Body of pancreas (tissue), 4 donors: ENCODE measurements at regions not wholly inside any gene's neighbourhood (a gene's known extent, or its start where the extent isn't known, plus 50 kb on each side); places are given as distances from the start of the nearest gene placed in this dataset.
"Not testable (repeated sequence)": the region's sequence is repeated elsewhere in the genome, so short reads cannot be mapped to it uniquely, and the experiment has no call there.

Experiments
- ATAC-seq: fragments of 150-250 bp; one replicate; pipeline ENCODE4 v1.9.1; 2016
- DNase-seq, 4 donors: peaks; one replicate each; pipeline ENCODE4 v3.0.0-alpha.2; 2019
- H3K27ac ChIP-seq, 4 donors: fragments of 200-600 bp; sonication (generic); 1 replicate in 3 of 4; 2 replicates in 1 of 4; pipeline versions ENCODE4 v1.5.1 to v1.6.1; 2016 to 2019; ENCODE audit warnings: mild to moderate bottlenecking in 1 of 4, mixed read lengths in 1 of 4, moderate library complexity in 1 of 4
- H3K27me3 ChIP-seq, 2 donors: fragments of 200-600 bp; sonication (generic); one replicate each; pipeline ENCODE4 v1.6.0; 2016; ENCODE audit warnings: mild to moderate bottlenecking in 1 of 2
- H3K36me3 ChIP-seq, 2 donors: fragments of 200-600 bp; sonication (generic); replicated peaks in 1 of 2; 2 replicates each; pipeline ENCODE4 v1.5.1; 2016; ENCODE audit warnings: low read depth in 2 of 2; ENCODE audit not compliant: insufficient read depth in 1 of 2
- H3K4me1 ChIP-seq: fragments of 200-600 bp; sonication (generic); one replicate; pipeline ENCODE4 v1.6.0; 2016
- H3K4me3 ChIP-seq, 2 donors: fragments of 200-600 bp; sonication (generic); 1 replicate in 1 of 2; 2 replicates in 1 of 2; pipeline ENCODE4 v1.5.1; 2016 to 2019
- H3K9me3 ChIP-seq, 3 donors: fragments of 200-600 bp; sonication (generic); 1 replicate in 2 of 3; 2 replicates in 1 of 3; pipeline ENCODE4 v1.5.1; 2016
- POLR2A ChIP-seq, 3 donors: fragments of 450-650 bp; IDR thresholded peaks; one replicate each; pipeline ENCODE4 v1.6.1; 2016; ENCODE audit warnings: antibody characterized with exemption in 3 of 3, mild to moderate bottlenecking in 2 of 3
- WGBS, 2 donors: methylation state at CpG; one replicate each; pipeline ENCODE4 v1.1.5; 2017; 5-methylcytosine and 5-hydroxymethylcytosine counted together
- intact Hi-C: fragments of 100-400 bp; cut with DNase I; formaldehyde crosslinking; loops from one replicate; pipeline ENCODE4 v1.15.1; 2023
- TF ChIP-seq, protein P1 (sequence below), 7 experiments: fragments of 450-650 bp in 4 of 7; fragments of 200-600 bp in 3 of 7; sonication (generic) in 3 of 7; IDR thresholded peaks; one replicate each; pipeline ENCODE4 v1.5.1; 2016 to 2019; ENCODE audit warnings: antibody characterized with exemption in 7 of 7

DNA sequence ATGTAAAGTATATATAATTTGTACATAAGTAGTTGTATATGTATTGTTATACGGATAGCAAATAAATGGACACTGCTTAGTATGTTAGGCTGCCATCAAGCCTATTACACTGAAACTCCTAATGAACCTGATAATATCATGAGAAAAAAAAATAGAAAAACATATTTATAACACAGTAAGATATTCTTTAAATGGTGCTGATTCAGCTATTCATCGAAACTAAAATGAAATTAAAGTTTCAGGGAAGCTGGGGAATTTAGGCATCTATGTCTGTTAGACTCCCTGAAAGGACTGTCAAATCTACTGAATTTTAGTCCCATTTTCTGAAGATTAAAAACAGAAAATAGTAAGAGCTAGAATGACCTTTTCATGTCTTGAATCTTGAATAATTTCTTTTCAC is 647.1 kb upstream of the PABPC4L start:
- no peaks in the 10 kb centered on the region for H3K36me3 ChIP-seq
- H3K27ac ChIP-seq, result no peak overlapping the region
- DNase-seq, result no peak
- H3K9me3 ChIP-seq, result no peaks in the 10 kb centered on the region
- ATAC-seq, result no peak
- no peaks in the 10 kb centered on the region for H3K27me3 ChIP-seq
- no peak overlapping the region for H3K4me3 ChIP-seq
- intact Hi-C loops, result no loop called here
- H3K4me1 ChIP-seq, result no peaks in the 10 kb centered on the region
- TF ChIP-seq POLR2A (IDR thresholded peaks at IDR 0.05), result no peak
- TF ChIP-seq, protein P1, sequence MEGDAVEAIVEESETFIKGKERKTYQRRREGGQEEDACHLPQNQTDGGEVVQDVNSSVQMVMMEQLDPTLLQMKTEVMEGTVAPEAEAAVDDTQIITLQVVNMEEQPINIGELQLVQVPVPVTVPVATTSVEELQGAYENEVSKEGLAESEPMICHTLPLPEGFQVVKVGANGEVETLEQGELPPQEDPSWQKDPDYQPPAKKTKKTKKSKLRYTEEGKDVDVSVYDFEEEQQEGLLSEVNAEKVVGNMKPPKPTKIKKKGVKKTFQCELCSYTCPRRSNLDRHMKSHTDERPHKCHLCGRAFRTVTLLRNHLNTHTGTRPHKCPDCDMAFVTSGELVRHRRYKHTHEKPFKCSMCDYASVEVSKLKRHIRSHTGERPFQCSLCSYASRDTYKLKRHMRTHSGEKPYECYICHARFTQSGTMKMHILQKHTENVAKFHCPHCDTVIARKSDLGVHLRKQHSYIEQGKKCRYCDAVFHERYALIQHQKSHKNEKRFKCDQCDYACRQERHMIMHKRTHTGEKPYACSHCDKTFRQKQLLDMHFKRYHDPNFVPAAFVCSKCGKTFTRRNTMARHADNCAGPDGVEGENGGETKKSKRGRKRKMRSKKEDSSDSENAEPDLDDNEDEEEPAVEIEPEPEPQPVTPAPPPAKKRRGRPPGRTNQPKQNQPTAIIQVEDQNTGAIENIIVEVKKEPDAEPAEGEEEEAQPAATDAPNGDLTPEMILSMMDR (IDR thresholded peaks at IDR 0.05), result no peak
- WGBS, 2 donors, result 64 to 83% methylated on average over 2 of the region's 2 CpGs

DNA sequence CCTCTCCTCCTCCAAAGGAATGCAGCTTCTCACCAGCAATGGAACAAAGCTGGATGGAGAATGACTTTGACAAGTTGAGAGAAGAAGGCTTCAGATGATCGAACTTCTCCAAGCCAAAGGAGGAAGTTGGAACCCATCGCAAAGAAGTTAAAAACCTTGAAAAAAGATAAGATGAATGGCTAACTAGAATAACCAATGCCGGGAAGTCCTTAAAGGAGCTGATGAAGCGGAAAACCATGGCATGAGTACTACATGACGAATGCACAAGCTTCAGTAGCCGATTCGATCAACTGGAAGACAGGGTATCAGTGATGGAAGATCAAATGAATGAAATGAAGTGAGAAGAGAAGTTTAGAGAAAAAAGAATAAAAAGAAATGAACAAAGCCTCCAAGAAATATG is 629.2 kb upstream of the PABPC4L start:
- H3K27ac ChIP-seq, DNase-seq, H3K4me1 ChIP-seq, H3K36me3 ChIP-seq, ATAC-seq, H3K27me3 ChIP-seq, H3K4me3 ChIP-seq, intact Hi-C loops: not testable (repeated sequence)
- peaks cover 0 to 10% (median 0%) of the 10 kb centered on the region in 3 donors for H3K9me3 ChIP-seq
- WGBS, 2 donors, result 79 to 80% methylated on average over 7 of the region's 7 CpGs

DNA sequence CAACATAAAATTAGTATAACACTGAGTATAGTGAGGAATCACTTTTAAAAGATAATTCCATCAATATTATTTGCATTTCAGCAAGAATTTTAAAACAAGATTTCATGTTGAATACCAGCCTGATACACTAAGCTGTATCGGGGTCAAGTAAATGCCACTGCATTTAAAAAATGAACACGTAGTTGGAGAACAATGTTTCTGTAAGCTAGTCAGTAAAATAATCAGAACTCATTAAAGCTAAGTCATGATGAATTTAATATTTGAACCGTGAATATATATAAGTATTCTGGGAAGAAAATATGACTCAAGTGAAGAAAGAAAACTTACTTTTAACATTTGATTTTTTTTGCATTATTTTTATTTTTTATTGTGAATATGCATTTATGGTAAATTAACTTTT is 611.0 kb upstream of the PABPC4L start:
- H3K9me3 ChIP-seq, result peaks cover 0 to 6% (median 0%) of the 10 kb centered on the region in 3 donors
- intact Hi-C loops, result no loop called here
- H3K27ac ChIP-seq, result no peak overlapping the region
- H3K36me3 ChIP-seq, result no peaks in the 10 kb centered on the region
- DNase-seq (no peak), ATAC-seq (no peak)
- H3K27me3 ChIP-seq, result no peaks in the 10 kb centered on the region
- H3K4me3 ChIP-seq, result no peak overlapping the region
- no peak for TF ChIP-seq POLR2A (IDR thresholded peaks at IDR 0.05)
- TF ChIP-seq, protein P1 (IDR thresholded peaks at IDR 0.05), result no peak
- no peaks in the 10 kb centered on the region for H3K4me1 ChIP-seq
- 70 to 76% methylated on average over 3 of the region's 3 CpGs for WGBS, 2 donors

DNA sequence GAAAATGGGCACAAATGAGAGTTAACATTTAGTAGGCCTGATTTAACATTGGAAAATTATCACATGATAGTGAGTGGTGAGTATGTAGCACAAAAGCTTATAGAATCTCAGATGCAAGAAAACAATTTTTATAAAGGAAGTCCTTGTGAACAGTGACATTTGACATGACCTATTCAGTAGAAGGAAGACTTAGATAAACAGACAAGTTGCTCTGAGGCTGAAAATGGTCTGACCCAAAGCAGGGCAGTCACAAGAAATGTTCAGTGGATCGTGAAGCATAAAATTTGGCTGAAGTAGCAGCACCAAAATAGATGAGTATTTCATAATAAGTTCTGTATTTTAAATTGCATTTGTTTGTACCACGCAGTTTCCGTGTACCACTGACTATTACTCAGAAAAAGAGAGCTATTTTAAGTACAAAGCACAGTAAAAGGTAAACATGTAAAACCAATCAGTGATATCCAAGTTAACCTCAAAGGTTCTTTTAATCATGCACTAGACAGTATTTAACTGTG is 605.7 kb upstream of the PABPC4L start:
- DNase-seq (no peak), ATAC-seq (no peak)
- no peaks in the 10 kb centered on the region for H3K36me3 ChIP-seq
- no peaks in the 10 kb centered on the region for H3K27me3 ChIP-seq
- intact Hi-C loops, result no loop called here
- no peak overlapping the region for H3K27ac ChIP-seq
- 31 to 35% methylated on average over 3 of the region's 3 CpGs for WGBS, 2 donors
- no peak for TF ChIP-seq POLR2A (IDR thresholded peaks at IDR 0.05)
- TF ChIP-seq, protein P1 (IDR thresholded peaks at IDR 0.05), result no peak
- no peaks in the 10 kb centered on the region for H3K4me1 ChIP-seq
- H3K9me3 ChIP-seq, result no peaks in the 10 kb centered on the region
- no peak overlapping the region for H3K4me3 ChIP-seq

DNA sequence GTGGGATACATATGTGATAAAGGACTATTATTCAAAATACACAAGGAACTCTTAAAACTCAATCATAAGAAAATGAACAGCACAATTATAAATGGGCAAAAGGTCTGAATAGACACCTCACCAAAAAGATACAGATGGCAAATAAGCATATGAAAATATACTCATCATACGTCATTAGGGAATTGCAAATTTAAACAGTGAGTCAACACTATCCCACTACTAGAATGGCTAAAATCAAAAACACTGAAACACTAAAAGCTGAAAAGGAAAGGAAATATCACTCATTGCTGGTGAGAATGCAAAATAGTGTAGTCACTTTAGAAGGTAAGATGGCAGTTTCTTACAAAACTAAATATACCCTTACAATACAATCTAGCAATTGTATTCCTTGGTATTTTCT is 597.0 kb upstream of the PABPC4L start:
- 74 to 75% methylated on average over 1 of the region's 1 CpG for WGBS, 2 donors
- intact Hi-C loops, result no loop called here

More for the DNA sequence above, 597.0 kb upstream of the PABPC4L start:
- Histone ChIP-seq H3K4me1 (no peaks in the 10 kb centered on the region), H3K36me3 (no peaks in the 10 kb centered on the region), H3K9me3 (no peaks in the 10 kb centered on the region), H3K27ac (no peak overlapping the region), H3K4me3 (no peak overlapping the region), H3K27me3 (no peaks in the 10 kb centered on the region)
- no peak for ATAC-seq
- no peak for DNase-seq
- no peak for TF ChIP-seq POLR2A (IDR thresholded peaks at IDR 0.05)
- TF ChIP-seq, protein P1 (IDR thresholded peaks at IDR 0.05), result no peak
